GM18502 (cell line): ENCODE measurements at regions not wholly inside any gene's neighbourhood (a gene's known extent, or its start where the extent isn't known, plus 50 kb on each side); places are given as distances from the start of the nearest gene placed in this dataset.

ENCODE experiments used
- ATAC-seq: cut with Tn5 transposase; IDR thresholded peaks from one replicate; pipeline ENCODE4 v1.9.1; 2021; ENCODE audit warnings: mild to moderate bottlenecking; ENCODE audit not compliant: unreplicated experiment, poor library complexity

DNA sequence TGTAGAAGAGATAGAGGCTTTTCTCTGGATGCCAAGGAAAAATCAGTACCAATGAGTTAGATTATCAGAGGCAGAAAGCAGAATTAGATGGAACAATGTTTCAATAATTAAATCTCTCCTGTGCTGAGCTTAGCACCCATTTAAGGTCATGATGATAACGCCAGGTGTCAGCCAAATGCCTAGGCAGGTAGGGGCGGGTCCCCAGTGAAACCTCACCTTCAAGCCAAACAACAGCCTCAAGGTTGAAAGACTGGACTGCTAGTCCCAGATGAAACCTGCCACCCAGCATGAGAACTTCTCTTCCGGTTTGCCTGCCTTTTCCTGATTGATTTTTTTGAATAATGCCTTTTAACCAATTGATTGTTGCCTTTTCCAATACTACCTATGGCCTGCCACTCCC lies 363.0 kb downstream of the PLOD2 start:
- no peak for ATAC-seq

- ATAC-seq = no peak
Measured at GRCh38 chr3:145798696-145799537, 362.1 kb downstream of the PLOD2 start.

- ATAC-seq = no peak
Measured at GRCh38 chr3:145801696-145802095, 359.3 kb downstream of the PLOD2 start.

GRCh38 chr3:145807990-145808389 lies 353.0 kb downstream of the PLOD2 start:
- ATAC-seq = no peak

- ATAC-seq = no peak
Measured at GRCh38 chr3:145812391-145812790, 348.6 kb downstream of the PLOD2 start.

GRCh38 chr3:145815707-145816413 lies 345.1 kb downstream of the PLOD2 start:
- ATAC-seq = no peak

DNA sequence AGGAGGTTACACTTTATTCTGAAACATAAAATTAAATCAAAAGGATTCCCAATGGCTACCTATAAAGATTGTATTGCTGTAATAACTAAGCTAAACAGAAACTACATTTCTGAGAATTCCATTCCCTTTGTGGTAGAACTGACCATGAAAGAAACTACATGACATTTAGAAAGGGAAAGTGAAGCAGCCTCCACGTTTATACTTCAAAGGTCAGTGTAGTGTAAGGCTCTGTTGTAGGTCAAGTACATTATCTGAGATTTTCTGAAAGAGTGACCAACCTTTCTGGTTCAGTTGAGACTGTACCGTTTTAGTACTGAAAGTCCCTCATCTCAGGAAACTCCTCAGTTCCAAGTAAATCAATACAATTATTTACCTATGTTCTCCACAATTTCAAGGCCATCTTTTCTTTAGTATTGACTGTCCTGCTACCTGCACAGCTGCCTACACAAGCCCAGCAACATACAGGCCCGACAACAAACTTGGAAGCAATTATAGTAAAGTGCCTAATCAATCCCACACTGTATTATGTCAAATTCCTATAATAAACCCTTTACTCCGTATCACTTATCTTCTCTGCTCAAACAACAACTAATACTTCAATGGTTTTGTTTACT lies 343.0 kb downstream of the PLOD2 start:
- no peak for ATAC-seq

DNA sequence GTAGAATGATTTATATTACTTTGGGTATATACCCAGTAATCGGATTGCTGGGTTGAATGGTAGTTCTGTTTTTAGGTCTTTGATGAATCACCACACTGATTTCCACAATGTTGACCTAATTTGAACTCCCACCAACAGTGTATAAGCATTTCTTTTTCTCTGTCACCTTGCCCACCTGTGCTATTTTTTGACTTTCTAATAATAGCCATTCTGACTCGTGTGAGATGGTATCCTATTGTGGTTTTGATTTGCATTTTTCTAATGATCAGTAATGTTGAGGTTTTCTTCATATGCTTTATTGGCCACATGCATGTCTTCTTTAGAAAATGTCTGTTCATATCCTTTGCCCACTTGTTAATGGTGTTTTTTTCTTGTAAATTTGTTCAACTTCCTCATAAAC lies 340.8 kb downstream of the PLOD2 start:
- no peak for ATAC-seq

DNA sequence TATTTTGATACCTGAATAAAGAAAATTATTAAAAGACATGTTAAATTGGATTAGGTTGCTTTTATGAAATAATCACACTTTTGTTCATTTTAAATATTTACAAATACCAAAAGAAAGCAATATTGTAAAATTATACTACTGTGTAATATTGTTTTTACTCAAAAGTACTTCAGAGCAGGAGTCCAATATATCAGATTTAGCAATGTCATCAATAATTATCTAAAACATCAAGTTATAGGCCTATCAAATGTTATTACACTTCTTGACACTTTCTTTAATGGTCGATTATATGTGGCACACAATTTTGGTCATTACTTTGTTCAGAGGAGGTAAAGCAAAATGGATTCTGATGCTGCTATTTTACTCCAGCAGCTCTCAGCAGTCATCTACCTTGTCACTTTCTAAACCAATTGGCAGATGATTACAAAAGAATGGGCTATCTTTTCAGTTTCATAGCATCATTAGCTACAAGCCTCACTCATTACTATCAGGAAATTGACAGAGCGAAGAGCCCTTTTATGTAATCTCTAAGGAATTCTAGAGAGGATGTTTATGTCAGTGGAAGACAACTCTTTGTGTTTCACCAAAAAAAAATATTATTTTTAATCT lies 318.6 kb downstream of the PLOD2 start:
- ATAC-seq = no peak

DNA sequence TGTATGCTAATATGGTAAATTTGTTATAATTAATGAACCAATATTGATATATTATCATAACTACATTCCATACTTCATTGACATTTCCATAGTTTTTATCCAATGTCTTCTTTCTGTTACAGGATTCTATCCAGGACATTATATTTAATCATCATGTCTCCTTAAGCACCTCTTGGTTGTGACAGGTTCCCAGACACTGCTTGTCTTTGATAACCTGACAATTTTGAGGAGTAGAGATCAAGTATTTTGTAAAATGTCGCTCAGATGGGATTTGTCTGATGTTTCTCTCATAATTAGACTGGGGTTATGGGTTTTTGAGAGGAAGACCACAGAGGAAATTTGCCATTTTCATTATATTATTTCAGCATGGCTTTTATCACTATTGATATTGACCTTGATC lies 317.4 kb downstream of the PLOD2 start:
- no peak for ATAC-seq

DNA sequence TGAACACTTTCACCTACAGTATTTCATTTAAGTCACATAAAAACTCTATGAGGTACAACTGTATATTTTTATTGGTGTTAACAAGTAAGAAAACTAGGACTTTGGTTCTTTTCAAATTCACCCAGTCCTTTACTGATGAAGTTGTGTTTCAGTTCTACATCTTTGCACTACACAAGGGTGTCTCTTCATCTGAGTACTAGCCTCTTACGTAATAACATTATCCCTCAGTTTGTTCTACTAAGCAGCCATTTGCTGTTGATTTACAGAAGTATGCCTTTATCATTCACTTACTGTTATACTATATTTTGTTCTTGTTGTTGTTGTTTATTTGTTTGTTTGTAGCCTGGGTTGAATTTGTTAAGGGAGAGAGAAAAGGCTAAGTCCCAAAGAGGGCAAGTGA lies 311.9 kb downstream of the PLOD2 start:
- ATAC-seq = no peak

- ATAC-seq = no peak
Measured at GRCh38 chr3:145854499-145854898, 306.5 kb downstream of the PLOD2 start.

- ATAC-seq = no peak
Measured at GRCh38 chr3:145857956-145858355, 303.0 kb downstream of the PLOD2 start.

DNA sequence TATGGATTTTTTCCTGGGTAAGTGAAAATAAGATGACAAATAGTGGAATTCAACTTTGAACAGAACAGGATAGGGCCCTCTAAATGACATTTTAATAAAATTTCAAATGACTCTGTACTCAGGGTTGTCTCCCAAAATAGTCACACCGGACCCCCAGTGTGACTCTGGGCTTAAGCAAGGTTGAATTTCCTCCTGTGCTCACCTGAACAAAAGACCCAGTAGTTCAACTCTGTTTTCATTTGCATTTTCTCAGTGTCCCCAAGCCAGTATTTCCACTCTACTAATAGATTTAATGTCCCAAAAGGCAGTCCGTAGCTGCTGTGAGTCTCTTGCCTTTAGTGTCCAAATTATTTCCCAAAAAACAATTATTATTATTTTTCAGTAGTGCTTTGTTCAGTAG lies 296.6 kb downstream of the PLOD2 start:
- no peak for ATAC-seq

GRCh38 chr3:145865399-145866018 lies 295.5 kb downstream of the PLOD2 start:
- ATAC-seq = no peak

GRCh38 chr3:145869958-145870357 lies 291.0 kb downstream of the PLOD2 start:
- peak; percentile 71 for ATAC-seq

GRCh38 chr3:145882436-145882835 lies 278.5 kb downstream of the PLOD2 start:
- ATAC-seq = no peak

DNA sequence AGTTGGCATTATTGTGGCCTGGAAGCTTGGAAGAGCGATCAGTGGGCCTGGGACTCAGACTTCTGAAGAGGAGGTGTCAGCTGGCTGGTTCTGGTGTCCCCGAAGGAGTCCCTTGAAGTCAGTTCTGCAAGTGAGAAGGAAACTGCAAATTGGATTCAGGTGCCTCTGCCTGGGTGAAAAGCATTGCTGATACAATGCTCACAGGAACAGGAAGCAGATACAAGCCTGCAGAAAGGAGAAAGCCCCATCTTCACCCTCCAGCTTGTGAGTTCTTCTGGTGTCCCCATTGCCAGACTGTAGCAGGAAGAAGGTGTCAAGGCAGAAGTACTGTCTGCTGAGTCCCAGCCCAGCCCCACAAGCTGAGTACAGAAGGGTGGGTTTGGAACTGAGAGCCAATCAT lies 271.3 kb downstream of the PLOD2 start:
- peak; percentile 63 for ATAC-seq

DNA sequence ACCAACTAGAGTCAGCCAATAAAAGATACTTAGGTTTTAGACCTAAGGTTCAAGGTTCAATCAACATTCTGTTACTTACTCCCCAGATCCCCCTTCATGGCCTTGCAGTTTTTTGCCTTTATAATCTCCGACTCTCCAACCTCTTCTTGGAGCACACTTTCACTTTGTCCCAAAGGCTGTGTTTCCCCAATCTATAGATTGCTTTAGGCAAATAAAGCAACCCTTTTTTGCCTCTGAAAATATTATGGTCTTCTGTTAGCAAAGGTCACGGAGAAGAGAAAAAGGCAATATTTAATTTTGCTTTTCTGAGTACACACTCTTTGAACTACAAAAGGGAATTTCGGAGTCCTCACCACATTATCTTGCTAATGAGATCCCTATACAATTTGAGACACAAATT lies 268.1 kb downstream of the PLOD2 start:
- no peak for ATAC-seq

GRCh38 chr3:145893331-145893730 lies 267.7 kb downstream of the PLOD2 start:
- no peak for ATAC-seq
